ENCODE measurements at regions not wholly inside any gene's neighbourhood (a gene's known extent, or its start where the extent isn't known, plus 50 kb on each side); places are given as distances from the start of the nearest gene placed in this dataset.

GRCh38 chr16:26550111-26550610 lies 516.6 kb upstream of the C16orf82 start:
- no peaks in the 10 kb centered on the region for H3K9me1 ChIP-seq (ENCODE audit: control insufficient read depth, extremely low read depth, insufficient read depth, low read length)
- H3K9me3 ChIP-seq (ENCODE audit: control insufficient read depth, low read depth, low read length): peaks cover 3% of the 10 kb centered on the region
- H3K27ac ChIP-seq (ENCODE audit: control insufficient read depth, insufficient read depth, low read length): no peak overlapping the region
- DNase-seq (ENCODE audit: low read depth, low spot score) (no peak), FAIRE-seq (no peak)
- no peaks in the 10 kb centered on the region for H4K20me1 ChIP-seq (ENCODE audit: control insufficient read depth, extremely low read depth, insufficient read depth, low read length)
- H3K79me2 ChIP-seq (ENCODE audit: control insufficient read depth, insufficient read depth, low read length): no peaks in the 10 kb centered on the region
- dilution Hi-C loops (cut with MboI; ENCODE audit: extremely low pct_ligation_motif_present, low sequenced_read_pairs): no loop called here
- no peak overlapping the region for H3K4me2 ChIP-seq (ENCODE audit: control insufficient read depth, extremely low read depth, insufficient read depth, low read depth, low read length)
- TF ChIP-seq, protein P1, sequence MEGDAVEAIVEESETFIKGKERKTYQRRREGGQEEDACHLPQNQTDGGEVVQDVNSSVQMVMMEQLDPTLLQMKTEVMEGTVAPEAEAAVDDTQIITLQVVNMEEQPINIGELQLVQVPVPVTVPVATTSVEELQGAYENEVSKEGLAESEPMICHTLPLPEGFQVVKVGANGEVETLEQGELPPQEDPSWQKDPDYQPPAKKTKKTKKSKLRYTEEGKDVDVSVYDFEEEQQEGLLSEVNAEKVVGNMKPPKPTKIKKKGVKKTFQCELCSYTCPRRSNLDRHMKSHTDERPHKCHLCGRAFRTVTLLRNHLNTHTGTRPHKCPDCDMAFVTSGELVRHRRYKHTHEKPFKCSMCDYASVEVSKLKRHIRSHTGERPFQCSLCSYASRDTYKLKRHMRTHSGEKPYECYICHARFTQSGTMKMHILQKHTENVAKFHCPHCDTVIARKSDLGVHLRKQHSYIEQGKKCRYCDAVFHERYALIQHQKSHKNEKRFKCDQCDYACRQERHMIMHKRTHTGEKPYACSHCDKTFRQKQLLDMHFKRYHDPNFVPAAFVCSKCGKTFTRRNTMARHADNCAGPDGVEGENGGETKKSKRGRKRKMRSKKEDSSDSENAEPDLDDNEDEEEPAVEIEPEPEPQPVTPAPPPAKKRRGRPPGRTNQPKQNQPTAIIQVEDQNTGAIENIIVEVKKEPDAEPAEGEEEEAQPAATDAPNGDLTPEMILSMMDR (optimal IDR thresholded peaks at IDR 0.05 in 1 of 3, IDR thresholded peaks at IDR 0.05 in 1 of 3, conservative IDR thresholded peaks at IDR 0.05 in 1 of 3; ENCODE audit: extremely low read depth in 1 of 3, insufficient read depth in 2 of 3, low read length in 3 of 3): no peak
- TF ChIP-seq EZH2 (IDR thresholded peaks at IDR 0.05; ENCODE audit: low read length): no peak
- H3K36me3 ChIP-seq (ENCODE audit: control insufficient read depth in 2 of 2, extremely low read depth in 1 of 2, insufficient read depth in 2 of 2, low read length in 2 of 2): no peaks in the 10 kb centered on the region
- H3K9ac ChIP-seq (ENCODE audit: control insufficient read depth, extremely low read depth, insufficient read depth, low read length): no peak overlapping the region
- no peaks in the 10 kb centered on the region for H3K27me3 ChIP-seq (ENCODE audit: control insufficient read depth, extremely low read depth, insufficient read depth, low read length)
- no peak overlapping the region for H3K4me3 ChIP-seq (ENCODE audit: control insufficient read depth in 2 of 3, extremely low read depth in 1 of 3, insufficient read depth in 2 of 3, low read depth in 1 of 3, low read length in 3 of 3)
- no peaks in the 10 kb centered on the region for H3K4me1 ChIP-seq (ENCODE audit: control insufficient read depth, extremely low read depth, insufficient read depth, low read length)
- no peak overlapping the region for H2AFZ ChIP-seq (ENCODE audit: control insufficient read depth, low read length)

DNA sequence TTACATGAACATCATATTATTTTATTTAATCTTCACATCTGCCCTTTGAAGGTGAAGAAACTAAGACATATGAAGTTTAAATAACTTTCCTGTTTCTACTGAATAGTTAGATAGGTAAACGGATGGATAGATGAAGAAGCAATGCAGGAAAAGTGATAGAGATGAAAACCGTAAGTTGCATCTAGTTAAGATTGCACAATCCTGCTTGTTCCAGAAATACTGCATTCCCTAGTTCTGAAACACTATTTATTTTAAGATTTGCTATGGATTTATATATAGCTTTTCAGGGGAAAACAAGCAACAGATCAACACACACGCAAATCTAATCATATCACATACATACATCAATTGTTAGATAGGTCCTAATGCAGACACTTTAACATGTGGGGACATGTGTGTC lies 512.7 kb upstream of the C16orf82 start:
- H3K79me2 ChIP-seq (ENCODE audit: control insufficient read depth, insufficient read depth, low read length): no peaks in the 10 kb centered on the region
- TF ChIP-seq, protein P1 (optimal IDR thresholded peaks at IDR 0.05 in 1 of 3, IDR thresholded peaks at IDR 0.05 in 1 of 3, conservative IDR thresholded peaks at IDR 0.05 in 1 of 3; ENCODE audit: extremely low read depth in 1 of 3, insufficient read depth in 2 of 3, low read length in 3 of 3): no peak
- TF ChIP-seq EZH2 (IDR thresholded peaks at IDR 0.05; ENCODE audit: low read length): no peak
- no peak overlapping the region for H2AFZ ChIP-seq (ENCODE audit: control insufficient read depth, low read length)
- H3K4me3 ChIP-seq (ENCODE audit: control insufficient read depth in 2 of 3, extremely low read depth in 1 of 3, insufficient read depth in 2 of 3, low read depth in 1 of 3, low read length in 3 of 3): no peak overlapping the region
- dilution Hi-C loops (cut with MboI; ENCODE audit: extremely low pct_ligation_motif_present, low sequenced_read_pairs): no loop called here
- H3K4me2 ChIP-seq (ENCODE audit: control insufficient read depth, extremely low read depth, insufficient read depth, low read depth, low read length): no peak overlapping the region
- H3K9ac ChIP-seq (ENCODE audit: control insufficient read depth, extremely low read depth, insufficient read depth, low read length): no peak overlapping the region
- H3K9me1 ChIP-seq (ENCODE audit: control insufficient read depth, extremely low read depth, insufficient read depth, low read length): no peaks in the 10 kb centered on the region
- no peaks in the 10 kb centered on the region for H3K36me3 ChIP-seq (ENCODE audit: control insufficient read depth in 2 of 2, extremely low read depth in 1 of 2, insufficient read depth in 2 of 2, low read length in 2 of 2)
- peaks cover 3% of the 10 kb centered on the region for H3K9me3 ChIP-seq (ENCODE audit: control insufficient read depth, low read depth, low read length)
- H3K4me1 ChIP-seq (ENCODE audit: control insufficient read depth, extremely low read depth, insufficient read depth, low read length): no peaks in the 10 kb centered on the region
- no peak overlapping the region for H3K27ac ChIP-seq (ENCODE audit: control insufficient read depth, insufficient read depth, low read length)
- FAIRE-seq: no peak
- H3K27me3 ChIP-seq (ENCODE audit: control insufficient read depth, extremely low read depth, insufficient read depth, low read length): no peaks in the 10 kb centered on the region
- H4K20me1 ChIP-seq (ENCODE audit: control insufficient read depth, extremely low read depth, insufficient read depth, low read length): no peaks in the 10 kb centered on the region
- no peak for DNase-seq (ENCODE audit: low read depth, low spot score)
